HG02970 (cell line): ENCODE measurements at regions not wholly inside any gene's neighbourhood (a gene's known extent, or its start where the extent isn't known, plus 50 kb on each side); places are given as distances from the start of the nearest gene placed in this dataset.
"Not testable (repeated sequence)": the region's sequence is repeated elsewhere in the genome, so short reads cannot be mapped to it uniquely, and the experiment has no call there.

Experiments
- ATAC-seq: cut with Tn5 transposase; IDR thresholded peaks from one replicate; pipeline ENCODE4 v1.9.1; 2021; ENCODE audit warnings: mild to moderate bottlenecking, moderate library complexity, moderate number of reproducible peaks; ENCODE audit not compliant: unreplicated experiment, low FRiP score

DNA sequence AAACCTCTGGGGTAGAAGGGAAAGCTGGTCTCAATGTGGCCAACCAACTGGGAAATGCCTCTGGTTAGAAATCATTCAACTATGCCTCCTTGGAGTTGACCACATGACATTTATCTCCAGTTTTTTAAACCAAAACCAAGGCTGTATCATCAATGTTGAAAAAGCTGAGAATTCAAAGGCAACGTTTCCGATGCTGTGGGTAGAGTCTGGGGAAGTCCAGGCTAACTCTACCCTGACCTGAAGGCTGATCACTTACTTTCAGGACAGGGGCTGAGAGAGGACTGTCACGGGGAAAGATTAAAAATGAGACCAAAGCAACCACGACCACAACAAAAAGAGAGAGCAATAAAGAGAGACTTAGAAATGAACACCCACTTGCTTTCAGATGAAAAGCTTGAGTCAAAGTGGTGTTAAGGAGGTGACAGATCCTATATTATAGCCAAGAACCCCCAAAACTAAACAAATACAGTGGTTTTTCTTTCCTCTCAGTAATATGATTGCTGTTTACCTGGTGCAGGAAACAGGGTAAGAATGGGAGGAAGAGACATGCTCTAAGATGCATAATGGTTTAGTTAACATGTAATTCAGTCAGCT lies 90.8 kb upstream of the TNFSF4 start:
- ATAC-seq = peak; percentile 67

DNA sequence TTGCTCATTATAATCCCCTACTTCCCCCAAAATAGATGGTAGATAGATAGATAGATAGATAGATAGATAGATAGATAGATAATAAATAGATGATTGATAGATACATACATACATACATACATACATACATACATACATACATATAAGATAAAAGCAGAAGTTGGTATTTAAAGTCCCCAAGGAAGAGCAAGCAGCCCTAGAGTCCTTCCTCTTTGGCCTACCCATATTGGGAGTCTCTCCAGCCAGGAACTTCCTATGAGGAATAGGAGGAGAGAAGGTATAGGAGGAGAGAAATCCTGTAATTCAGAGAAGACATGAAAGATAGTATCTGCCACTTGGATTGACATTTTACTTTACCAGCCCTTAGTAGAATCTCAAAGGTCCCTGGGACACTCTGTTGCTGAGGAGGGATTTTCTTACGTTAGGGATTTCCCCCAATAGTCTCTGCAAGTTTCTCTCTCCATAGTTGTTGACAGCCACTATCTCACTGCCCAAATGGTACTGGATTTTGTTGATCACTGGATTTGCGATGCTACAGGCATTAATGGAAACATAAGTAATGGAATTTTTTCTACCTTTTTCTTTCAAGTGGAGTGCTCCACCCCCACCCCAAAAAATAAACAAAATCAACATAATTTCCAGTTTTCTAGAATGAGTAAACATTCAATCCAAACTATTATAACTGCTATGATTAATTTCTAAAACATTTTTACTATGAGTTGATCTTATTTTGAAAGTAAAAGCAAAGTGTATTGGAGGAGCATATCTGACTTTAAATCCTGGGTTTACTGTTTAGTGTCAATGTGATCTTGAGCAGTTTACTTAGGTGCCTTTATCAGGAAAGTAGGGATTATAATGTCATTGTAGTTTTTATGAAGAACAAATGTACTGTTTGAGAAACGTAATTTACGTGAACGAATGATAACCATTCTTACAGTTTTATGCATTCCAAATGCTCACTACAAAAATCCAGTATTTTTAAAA lies 93.2 kb upstream of the TNFSF4 start:
- no peak for ATAC-seq

DNA sequence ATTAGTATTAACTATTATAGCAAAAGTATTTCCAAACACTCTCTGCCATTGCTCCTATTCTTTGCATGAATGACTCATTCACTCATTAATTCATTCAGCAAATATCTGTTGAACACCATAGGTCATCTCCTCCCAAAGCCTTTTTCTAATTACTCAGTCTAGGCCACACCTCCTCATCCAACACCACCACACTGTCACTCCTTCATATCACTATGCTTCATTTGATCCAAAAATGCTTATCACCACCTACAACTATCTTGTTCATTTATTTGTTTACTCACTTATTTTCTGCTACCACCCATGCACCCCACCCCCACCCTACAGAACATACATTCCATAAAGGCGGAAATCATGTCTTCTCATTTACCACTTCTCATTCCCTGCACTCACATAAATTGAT lies 94.4 kb upstream of the TNFSF4 start:
- no peak for ATAC-seq

DNA sequence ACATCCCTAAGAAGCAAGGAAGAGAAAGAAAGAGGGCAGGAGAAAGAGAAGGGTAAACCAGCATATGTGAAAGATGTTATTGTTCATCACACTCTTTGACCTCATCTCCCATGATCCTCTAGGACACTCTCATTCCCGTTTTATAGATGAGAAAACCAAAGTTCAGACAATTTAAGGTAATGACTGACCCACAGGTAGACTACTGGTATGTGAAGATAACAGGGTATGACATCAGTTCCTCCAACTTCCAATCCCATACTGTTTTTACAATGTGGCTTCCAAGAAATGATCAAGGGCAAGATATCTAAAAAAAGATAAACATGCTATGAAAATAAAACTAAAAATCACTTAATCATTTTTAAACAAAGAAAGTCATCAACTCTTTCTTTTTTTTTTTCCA lies 95.2 kb upstream of the TNFSF4 start:
- ATAC-seq = no peak

DNA sequence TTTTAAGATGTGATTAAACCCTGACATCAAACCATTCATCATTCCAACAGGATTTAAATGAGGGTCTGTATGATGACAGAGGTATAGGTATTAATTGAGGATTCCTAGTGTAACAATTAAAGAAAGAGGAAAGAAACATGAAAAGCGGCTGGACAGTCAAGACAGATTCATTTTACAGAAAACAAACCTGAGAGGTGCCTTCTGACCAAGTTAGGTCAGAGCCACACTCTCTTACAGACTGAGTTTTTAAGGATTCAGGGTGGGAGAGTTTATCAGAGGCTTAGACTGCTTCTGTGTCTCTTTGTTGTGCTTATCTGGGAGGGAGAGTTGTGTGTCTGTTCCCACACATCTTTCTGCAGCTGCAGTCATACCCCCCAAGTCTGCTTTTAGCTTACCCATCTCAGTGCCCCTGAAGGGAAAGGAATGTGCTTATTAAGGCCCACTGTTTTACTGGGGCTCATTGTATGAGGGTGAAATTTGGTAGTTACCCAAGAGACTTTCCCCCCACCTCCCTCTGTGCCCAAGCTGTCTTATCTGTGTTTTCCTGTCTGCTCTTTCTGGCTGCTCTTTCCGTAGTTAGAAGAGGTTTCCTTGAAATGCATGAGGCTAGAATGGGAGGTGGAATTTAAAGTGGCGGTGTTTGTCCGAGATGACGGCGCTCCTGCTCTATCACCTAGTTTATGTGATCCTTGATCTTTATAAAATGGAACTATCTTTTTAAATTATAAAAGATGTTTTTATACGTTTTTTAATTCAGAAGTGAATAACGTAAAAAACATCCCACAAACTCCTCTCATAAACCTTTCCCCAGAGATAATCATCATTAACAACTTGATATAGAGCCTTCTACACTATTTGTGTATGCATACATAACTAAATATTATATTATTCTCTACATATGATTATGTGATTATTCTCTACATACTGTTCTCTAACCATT lies 96.0 kb upstream of the TNFSF4 start:
- no peak for ATAC-seq

DNA sequence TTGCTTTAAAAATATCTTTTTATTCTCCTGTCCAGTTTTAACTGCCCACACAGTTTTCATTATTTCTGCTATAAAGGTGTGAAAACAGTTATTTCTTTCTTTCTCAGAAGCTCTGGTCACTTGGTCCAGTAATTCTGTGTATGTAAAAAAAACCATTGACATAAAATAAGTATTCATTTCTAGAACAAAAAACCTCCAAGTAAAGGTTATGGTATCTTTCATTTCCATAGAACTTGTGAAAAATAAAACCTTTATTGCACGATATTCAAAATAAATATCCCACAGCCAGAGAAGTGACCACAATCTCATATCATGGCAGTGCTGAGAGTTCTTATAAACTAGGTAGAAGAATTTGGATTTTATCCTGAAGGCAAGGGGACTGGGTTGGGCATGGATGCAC lies 96.9 kb upstream of the TNFSF4 start:
- no peak for ATAC-seq

DNA sequence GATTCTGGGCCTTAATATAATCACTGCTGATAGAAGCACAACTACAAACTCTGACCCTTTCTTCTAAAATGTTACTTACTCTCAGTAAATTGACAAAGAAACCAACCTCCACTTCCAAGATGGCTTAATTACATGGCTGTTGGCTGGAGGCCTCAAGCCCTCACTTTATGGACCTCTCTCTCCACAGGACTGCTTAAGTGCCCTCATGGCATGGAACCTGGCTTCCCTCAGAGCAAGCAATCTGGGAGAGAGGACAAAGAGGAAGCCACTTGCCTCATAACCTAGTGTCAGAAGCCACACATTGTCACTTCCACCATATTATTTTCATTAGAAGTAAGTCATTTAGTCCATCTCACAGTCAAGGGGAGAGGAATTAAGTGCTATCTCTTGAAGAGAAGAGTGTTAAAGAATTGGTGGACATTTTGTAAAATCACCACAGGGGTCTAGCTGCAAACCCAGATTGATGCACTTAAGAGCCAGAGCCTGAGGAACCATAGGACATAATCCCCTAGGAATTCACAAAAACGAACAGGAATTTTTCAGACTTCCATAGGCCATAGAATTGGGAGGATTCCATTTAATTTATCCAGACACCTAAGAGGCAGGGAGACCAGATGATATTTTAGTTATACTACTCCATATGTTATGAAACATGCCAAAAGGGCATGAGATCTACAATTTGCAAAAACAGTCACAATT lies 97.5 kb upstream of the TNFSF4 start:
- no peak for ATAC-seq

DNA sequence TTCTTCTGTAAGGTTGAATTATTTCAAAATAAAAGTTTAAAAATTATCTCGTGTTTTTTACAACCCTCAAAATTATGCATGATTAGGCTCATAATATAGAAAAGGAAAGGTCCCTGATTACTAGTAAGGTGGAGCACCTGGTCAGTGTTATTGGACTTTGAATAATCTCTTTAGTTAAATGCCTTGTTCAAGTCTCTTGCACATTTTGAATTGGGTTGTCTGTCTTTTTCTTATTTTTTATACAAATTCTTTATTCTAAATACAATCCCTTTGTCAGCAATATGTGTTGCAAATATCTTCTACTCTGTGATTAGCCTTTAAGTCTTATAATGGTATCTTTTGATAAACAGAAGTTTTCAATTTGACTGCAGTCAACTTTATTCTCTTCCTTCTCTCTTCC lies 100.7 kb upstream of the TNFSF4 start:
- ATAC-seq = no peak

DNA sequence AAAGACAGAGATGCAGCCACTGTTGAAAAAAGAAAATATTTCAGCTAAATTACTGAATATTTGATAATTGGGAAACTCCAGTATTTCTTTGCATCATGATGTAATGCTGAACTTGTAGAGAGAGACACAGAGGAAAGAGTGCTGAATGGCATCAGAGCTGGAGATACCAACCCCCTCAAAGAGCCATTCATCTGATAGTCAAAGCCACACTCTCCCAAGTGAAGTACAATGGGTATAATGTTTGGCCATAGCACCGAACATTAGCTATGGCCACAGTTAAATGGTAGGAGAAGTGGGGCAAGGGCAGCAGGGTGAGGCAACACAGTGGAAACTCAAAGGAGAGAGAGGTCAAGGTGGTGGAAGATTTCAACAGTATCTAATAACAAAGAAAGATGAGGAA lies 107.5 kb upstream of the TNFSF4 start:
- no peak for ATAC-seq

DNA sequence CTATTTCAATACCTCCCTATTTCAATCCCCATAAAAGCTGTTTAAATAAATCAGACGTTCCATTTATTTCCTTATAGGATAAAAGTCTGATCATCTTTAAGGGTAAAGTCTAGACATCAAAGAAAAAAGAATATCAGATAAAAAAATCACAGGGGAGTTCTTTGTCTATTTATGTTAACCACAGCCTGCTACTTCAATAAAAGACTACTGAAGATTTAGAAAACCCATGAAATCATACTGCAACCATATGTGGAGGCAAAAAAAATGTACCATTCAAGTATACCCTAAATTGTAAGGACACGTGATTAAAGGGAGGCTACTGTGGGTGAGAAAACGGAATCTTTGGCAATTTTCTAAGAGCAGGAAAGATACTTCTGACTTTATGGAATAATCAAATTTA lies 108.2 kb upstream of the TNFSF4 start:
- no peak for ATAC-seq

DNA sequence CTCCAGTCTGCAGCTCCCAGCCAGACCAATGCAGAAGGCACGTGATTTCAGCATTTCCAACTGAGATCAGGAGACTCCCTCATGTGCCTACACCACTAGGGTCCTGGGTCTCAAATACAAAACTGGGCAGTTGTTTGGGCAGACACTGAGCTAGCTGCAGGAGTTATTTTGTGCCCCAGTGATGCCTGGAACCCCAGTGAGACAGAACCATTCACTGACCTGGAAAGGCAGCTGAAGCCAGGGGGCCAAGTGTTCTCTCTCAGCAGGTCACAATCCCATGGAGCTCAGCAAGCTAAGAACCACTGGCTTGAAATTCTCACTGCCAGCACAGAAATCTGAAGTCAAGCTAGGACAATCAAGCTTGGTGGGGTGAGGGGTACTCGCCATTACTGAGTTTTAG lies 111.7 kb upstream of the TNFSF4 start:
- ATAC-seq = no peak

DNA sequence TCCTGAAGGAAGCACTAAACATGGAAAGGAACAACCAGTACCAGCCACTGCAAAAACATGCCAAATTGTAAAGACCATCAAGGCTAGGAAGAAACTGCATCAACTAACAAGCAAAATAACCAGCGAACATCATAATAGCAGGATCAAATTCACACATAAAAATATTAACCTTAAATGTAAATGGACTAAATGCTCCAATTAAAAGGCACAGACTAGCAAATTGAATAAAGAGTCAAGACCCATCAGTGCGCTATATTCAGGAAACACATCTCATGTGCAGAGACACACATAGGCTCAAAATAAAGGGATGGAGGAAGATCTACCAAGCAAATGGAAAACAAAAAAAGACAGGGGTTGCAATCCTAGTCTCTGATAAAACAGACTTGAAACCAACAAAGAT lies 117.2 kb upstream of the TNFSF4 start:
- ATAC-seq = not testable (repeated sequence)

DNA sequence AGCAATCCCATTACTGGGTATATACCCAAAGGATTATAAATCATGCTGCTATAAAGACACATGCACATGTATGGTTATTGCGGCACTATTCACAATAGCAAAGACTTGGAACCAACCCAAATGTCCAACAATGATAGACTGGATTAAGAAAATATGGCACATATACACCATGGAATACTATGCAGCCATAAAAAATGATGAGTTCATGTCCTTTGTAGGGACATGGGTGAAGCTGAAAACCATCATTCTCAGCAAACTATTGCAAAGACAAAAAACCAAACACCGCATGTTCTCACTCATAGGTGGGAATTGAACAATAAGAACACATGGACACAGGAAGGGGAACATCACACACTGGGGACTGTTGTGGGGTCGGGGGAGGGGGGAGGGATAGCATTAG lies 120.9 kb upstream of the TNFSF4 start:
- ATAC-seq = not testable (repeated sequence)

DNA sequence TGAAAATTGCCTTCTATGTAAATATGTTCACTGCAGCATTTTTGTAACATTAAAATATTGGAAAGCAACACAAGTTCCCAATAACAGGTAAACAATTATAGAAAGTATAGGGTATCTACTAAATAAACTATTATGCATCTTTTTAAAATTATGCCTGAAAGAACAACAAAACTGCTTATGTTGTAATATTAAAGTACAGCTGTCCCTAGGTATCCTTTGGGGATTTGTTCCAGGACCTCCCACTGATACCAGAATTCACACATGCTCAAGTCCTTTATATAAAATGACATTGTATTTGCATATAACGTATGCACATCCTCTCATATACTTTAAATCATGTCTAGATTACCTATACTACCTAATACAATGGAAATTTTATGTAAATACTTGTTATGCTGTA lies 121.8 kb upstream of the TNFSF4 start:
- ATAC-seq = no peak

DNA sequence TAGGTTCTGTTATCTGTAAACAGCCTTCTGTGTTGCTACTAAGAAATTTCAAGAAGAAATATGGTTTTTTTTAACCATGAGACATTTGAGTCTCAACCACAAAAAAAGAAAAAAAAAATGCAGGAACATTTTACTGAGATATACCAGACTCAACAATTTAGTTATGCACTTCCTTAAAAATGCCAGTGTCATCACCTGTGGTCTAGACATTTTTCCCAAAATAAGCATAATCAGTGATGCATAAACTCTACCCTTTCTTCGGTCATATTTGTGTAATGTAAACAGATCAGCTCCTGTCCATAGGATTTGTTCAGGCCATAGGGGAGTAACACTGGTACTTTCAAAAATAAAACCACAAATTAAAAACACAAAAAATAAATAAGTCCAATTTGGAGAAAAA lies 122.6 kb upstream of the TNFSF4 start:
- ATAC-seq = no peak

DNA sequence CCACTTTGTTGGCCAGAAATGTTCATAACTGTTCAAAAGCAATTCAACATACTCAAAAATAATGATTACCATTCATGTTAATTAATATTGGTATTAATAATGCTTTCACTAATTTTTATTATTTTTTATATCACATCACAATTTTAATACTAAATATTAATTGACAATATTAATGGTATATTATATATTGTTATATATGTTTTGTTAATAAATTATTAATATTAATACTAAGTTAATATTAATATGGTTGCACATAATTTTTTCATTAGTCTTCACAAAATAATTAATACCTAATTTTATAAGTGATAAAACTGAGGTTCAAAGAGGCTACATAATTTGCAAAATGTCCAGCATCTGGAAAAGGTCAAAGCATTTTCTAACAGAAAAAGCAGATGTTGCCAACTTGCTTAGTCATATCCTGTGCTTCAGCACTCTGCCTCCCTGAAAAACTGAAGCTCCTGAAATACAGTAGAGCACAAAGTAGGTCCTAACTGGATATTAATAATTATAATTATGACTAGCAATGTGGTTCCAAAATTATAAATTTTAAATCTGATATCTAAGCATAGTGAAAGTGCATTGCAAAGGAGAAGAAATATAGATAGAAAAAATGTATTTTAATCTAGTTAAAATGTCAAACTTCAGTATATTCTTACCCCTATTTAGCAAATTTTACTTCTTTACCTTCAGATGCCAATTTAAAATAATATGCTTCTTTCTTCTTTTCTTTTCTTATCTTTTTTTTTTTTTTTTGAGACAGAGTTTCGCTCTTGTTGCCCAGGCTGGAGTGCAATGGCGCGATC lies 123.2 kb upstream of the TNFSF4 start:
- ATAC-seq = no peak

DNA sequence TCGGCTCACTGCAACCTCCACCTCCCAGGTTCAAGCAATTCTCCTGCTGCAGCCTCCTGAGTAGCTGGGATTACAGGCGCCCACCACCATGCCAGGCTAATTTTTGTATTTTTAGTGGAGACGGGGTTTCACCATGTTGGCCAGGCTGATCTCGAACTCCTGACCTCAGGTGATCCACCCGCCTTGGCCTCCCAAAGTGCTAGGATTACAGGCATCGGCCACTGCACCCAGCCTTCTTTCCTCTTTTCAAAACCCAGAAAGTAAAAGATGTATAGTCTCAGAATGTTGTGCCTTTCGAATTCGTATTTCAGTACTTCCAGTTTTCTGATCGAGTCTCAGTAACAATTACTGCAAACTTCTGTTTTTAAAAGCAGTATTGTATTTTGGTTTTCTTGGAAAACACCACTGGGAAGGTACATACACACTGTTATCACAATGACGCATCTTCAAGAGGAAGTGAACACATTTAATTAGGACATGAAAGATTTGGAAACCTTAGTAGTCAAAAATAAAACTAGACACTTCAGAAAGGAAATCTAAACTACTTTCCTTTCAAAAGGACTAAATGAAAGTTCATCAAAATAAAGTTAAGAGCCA lies 123.9 kb upstream of the TNFSF4 start:
- ATAC-seq = not testable (repeated sequence)

DNA sequence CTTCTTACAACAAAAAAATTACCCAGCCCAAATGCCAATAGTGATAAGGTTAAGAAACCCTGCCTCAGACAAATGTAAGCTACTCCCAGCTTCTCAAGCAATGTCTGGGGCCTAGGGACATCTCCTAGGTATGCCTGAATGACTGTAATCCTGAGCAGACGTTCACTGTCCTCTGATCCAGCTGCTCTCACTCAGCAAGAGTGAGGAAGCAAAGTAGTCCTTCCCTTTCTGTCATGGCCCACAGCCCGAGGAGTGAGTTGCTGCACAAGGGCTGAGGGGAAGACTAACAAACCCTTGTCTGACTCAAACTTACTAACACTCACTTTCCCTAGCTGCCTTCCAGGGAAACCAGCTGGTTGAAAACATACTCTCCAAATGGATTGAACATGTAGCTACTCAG lies 124.9 kb upstream of the TNFSF4 start:
- no peak for ATAC-seq

DNA sequence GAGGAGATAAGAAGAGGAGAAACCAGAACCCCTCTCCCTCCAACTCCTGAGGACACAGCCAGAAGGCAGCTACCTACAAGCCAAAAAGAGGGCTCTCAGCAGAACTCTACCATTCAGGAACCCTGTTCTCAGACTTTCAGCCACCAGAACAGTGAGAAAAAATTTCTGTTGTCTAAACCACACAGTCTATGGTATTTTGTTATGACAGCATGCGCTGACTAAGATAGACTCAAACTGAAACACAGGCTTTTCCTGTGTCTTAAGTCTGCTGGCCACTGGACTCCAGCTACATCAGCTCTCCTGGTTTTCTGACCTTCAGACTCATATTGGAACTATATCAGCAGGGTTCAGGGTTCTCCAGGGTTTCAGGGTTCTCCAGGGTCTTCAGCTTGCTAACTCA lies 126.5 kb upstream of the TNFSF4 start:
- no peak for ATAC-seq
